GM12872 (cell line): ENCODE measurements at regions not wholly inside any gene's neighbourhood (a gene's known extent, or its start where the extent isn't known, plus 50 kb on each side); places are given as distances from the start of the nearest gene placed in this dataset.

Experiments used
- CTCF ChIP-seq: IDR thresholded peaks from 3 replicates; pipeline ENCODE4 v1.5.1; 2011; ENCODE audit warnings: low read depth, mild to moderate bottlenecking, low read length, moderate library complexity; ENCODE audit not compliant: insufficient read depth

- TF ChIP-seq CTCF: no peak
These were observed 335.3 kb upstream of the ZNF507 start for GRCh38 chr19:32010071-32010470.

- no peak for TF ChIP-seq CTCF
These were observed 333.2 kb upstream of the ZNF507 start for GRCh38 chr19:32012206-32012605.

GRCh38 chr19:32012886-32013631, 332.4 kb upstream of the ZNF507 start:
- TF ChIP-seq CTCF: no peak

GRCh38 chr19:32017176-32017953, 328.0 kb upstream of the ZNF507 start:
- no peak for TF ChIP-seq CTCF

GRCh38 chr19:32018014-32018413, 327.4 kb upstream of the ZNF507 start:
- no peak for TF ChIP-seq CTCF

- TF ChIP-seq CTCF: no peak
These were observed 324.9 kb upstream of the ZNF507 start for GRCh38 chr19:32020538-32020937.

- TF ChIP-seq CTCF: no peak
These were observed 323.3 kb upstream of the ZNF507 start for GRCh38 chr19:32022044-32022640.
